Lower leg skin (tissue), 3 donors: ENCODE measurements at regions not wholly inside any gene's neighbourhood (a gene's known extent, or its start where the extent isn't known, plus 50 kb on each side); places are given as distances from the start of the nearest gene placed in this dataset.

Experiments used
- POLR2A ChIP-seq, 2 donors: fragments of 450-650 bp; IDR thresholded peaks; one replicate each; pipeline ENCODE4 v1.6.1; 2016 to 2017; ENCODE audit warnings: antibody characterized with exemption in 2 of 2, mild to moderate bottlenecking in 1 of 2, moderate library complexity in 1 of 2
- TF ChIP-seq, protein P1 (sequence below), 3 donors: fragments of 450-650 bp; IDR thresholded peaks; one replicate each; pipeline ENCODE4 v1.5.1; 2016; ENCODE audit warnings: antibody characterized with exemption in 3 of 3, mild to moderate bottlenecking in 3 of 3, moderate library complexity in 2 of 3

DNA sequence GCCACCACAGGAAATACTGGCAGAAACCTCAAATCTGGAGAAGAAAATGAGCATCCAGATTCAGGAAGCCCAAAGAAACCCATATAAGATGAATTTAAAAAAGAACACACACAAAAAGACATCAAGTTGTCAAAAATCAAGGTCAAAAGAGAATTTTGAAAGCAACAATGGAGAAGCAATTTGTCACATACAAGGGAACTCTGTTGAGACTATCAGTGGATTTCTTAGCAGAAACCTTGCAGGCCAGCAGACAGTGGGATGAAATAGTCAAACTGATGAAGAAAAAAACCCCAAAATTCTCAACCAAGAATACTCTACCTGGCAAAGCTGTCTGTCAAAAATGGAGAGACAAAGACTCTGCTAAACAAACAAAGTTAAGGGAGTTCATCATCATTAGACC lies 272.6 kb downstream of the ADCYAP1 start:
- no peak for TF ChIP-seq POLR2A (IDR thresholded peaks at IDR 0.05)
- TF ChIP-seq, protein P1, sequence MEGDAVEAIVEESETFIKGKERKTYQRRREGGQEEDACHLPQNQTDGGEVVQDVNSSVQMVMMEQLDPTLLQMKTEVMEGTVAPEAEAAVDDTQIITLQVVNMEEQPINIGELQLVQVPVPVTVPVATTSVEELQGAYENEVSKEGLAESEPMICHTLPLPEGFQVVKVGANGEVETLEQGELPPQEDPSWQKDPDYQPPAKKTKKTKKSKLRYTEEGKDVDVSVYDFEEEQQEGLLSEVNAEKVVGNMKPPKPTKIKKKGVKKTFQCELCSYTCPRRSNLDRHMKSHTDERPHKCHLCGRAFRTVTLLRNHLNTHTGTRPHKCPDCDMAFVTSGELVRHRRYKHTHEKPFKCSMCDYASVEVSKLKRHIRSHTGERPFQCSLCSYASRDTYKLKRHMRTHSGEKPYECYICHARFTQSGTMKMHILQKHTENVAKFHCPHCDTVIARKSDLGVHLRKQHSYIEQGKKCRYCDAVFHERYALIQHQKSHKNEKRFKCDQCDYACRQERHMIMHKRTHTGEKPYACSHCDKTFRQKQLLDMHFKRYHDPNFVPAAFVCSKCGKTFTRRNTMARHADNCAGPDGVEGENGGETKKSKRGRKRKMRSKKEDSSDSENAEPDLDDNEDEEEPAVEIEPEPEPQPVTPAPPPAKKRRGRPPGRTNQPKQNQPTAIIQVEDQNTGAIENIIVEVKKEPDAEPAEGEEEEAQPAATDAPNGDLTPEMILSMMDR (IDR thresholded peaks at IDR 0.05) = no peak
